HS-5 (cell line): ENCODE measurements at regions not wholly inside any gene's neighbourhood (a gene's known extent, or its start where the extent isn't known, plus 50 kb on each side); places are given as distances from the start of the nearest gene placed in this dataset.
"Not testable (repeated sequence)": the region's sequence is repeated elsewhere in the genome, so short reads cannot be mapped to it uniquely, and the experiment has no call there.

Source experiments
- DNase-seq: peaks from one replicate; pipeline ENCODE4 v3.0.0-alpha.2; 2012; ENCODE audit warnings: low read depth

- DNase-seq, result no peak
These were observed 121.1 kb downstream of the BOD1 start for GRCh38 chr5:173495225-173495904.

- DNase-seq, result no peak
These were observed 122.0 kb downstream of the BOD1 start for GRCh38 chr5:173494446-173494845.

GRCh38 chr5:173493846-173494245 is 122.6 kb downstream of the BOD1 start:
- DNase-seq, result no peak

- no peak for DNase-seq
These were observed 123.4 kb downstream of the BOD1 start for GRCh38 chr5:173493040-173493439.

GRCh38 chr5:173490681-173491080 is 125.8 kb downstream of the BOD1 start:
- no peak for DNase-seq

- no peak for DNase-seq
These were observed 128.3 kb downstream of the BOD1 start for GRCh38 chr5:173488144-173488543.

GRCh38 chr5:173487300-173487699 is 129.2 kb downstream of the BOD1 start:
- DNase-seq, result no peak

DNA sequence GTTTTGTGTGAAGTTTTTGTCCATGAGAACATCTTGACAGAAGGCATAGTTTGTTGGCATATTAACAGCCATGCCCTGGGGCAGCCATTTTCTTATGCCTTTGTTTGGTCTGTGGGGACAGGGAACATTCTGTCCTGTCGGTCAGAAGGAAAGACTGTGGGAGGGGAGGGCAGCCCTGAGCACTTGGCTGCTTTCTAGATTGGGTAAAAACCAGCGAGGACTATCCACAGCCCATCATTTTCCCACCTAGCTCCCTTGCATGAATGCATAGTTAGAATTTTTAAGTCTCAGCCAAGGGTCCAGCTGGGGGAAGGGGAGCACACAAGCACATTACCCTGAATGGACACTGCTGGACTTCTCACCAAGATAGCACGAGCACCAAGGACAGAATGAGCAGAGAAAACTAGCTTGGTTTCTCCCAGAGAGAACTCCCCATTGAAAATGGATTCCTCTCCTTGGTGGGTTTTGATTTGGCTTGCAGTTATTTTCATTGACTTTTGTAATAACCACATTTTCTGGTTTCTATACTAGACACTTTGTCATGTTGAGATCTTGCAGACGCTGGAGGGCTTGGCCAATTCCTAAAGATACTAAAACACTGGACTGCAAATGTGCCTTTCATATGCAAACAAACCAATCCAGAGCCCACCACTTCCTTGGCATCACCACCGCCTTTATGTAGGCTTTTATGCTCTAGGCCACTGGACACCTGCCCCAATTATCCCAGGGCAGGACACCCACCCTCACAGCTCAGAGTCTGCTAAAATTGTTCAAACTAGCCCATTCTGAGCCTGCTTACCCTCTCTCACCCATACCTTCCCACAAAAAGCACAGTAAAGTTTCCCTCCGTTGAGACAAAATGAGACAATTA is 129.9 kb downstream of the BOD1 start:
- DNase-seq, result no peak

- no peak for DNase-seq
These were observed 131.9 kb downstream of the BOD1 start for GRCh38 chr5:173484569-173484968.

DNA sequence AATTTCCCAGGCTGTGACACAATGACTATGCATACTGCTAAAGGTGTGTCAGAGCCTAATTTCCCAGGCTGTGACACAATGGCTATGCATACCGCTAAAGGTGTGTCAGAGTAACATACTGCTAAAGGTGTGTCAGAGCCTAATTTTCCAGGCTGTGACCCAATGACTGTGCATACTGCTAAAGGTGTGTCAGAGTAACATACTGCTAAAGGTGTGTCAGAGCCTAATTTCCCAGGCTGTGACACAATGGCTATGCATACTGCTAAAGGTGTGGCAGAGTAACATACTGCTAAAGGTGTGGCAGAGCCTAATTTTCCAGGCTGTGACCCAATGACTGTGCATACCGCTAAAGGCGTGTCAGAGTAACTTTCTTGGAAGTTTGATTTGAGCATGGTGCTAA is 132.9 kb downstream of the BOD1 start:
- not testable (repeated sequence) for DNase-seq

- no peak for DNase-seq
These were observed 133.3 kb downstream of the BOD1 start for GRCh38 chr5:173483160-173483559.

DNA sequence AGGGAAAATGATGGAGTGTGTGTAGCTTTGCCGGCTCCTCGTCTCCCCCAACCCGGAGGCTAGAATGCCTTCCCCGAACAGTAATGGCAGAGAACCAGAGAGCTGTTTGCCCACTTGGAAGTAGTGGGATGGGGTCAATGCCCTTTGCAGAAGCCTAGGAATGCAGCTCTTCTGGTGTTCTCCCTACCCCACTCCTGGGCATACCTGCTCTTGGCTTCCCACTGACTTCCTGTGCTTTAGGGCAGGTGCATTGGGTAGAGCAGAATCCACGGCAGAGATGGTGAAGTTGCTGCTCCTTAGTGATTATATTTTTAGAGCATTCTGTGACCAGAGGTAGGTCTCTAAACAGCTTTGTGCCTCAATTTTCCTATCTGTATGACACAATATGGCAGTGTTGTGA is 134.6 kb downstream of the BOD1 start:
- DNase-seq, result no peak

GRCh38 chr5:173480896-173481295 is 135.6 kb downstream of the BOD1 start:
- no peak for DNase-seq

- no peak for DNase-seq
These were observed 136.7 kb downstream of the BOD1 start for GRCh38 chr5:173479711-173480110.

DNA sequence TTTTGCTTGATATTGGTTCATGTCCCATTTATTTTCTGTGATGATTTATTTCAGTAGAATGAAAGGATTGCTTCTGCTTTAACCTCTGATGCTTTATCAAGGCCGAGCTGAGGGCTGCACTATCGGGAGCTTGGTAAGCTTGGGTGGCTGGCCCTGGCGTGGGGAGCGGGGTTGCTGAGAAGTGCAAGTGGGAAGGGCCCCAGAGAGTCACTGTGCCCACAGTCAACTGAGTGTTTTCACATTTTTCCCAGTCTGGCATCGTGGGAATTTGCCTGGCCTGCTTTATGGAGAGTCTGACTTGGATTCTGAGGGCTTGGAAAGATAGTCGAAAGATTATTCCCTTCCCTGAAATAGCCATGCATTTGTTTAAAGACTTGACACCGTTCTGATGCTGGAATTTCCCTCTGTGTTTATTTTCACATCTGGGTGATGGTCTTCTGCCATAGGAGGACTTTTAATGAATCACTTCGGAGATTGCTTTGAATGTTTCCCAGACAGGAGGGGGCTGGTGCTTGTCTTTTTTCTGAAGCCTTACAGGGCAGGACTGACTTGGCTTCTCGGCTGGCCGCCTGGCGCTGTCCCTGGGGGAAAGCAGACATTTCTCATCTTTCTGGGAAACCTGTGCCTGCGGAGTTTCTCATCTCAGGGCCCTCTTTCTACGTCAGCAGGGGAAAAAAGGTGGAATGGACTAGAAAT is 139.0 kb downstream of the BOD1 start:
- no peak for DNase-seq

- no peak for DNase-seq
These were observed 140.7 kb downstream of the BOD1 start for GRCh38 chr5:173475780-173476179.

GRCh38 chr5:173474881-173475287 is 141.6 kb downstream of the BOD1 start:
- peak; percentile 85 for DNase-seq

- DNase-seq, result no peak
These were observed 143.2 kb downstream of the BOD1 start for GRCh38 chr5:173473288-173473687.

DNA sequence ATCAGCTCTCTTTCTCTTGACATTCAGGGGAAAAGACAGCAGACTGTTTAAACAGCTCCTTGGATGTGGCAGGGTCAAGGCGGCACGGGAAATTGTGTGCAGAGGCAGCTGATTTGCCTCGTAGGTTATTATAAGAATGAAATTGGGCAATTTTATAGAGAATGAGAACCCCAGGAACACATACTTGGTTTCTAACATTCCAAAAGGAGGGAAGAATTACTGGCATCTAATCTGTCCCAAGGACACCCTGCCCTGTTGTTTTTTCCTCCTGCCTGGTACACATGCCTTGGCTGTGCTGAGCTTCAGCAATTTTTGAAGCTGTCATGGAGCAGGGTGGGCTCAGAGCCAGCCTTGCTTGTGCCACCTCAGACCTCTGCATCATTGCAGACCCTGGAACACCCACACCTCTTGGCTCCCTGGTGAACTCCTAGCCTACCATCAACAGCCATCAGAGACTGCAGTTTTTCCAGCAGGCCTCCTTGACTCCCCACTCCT is 143.6 kb downstream of the BOD1 start:
- no peak for DNase-seq

GRCh38 chr5:173472164-173472563 is 143.9 kb upstream of the STC2 start:
- DNase-seq, result peak; percentile 93

- no peak for DNase-seq
These were observed 140.6 kb upstream of the STC2 start for GRCh38 chr5:173468821-173469251.

- no peak for DNase-seq
These were observed 138.0 kb upstream of the STC2 start for GRCh38 chr5:173466227-173466626.

DNA sequence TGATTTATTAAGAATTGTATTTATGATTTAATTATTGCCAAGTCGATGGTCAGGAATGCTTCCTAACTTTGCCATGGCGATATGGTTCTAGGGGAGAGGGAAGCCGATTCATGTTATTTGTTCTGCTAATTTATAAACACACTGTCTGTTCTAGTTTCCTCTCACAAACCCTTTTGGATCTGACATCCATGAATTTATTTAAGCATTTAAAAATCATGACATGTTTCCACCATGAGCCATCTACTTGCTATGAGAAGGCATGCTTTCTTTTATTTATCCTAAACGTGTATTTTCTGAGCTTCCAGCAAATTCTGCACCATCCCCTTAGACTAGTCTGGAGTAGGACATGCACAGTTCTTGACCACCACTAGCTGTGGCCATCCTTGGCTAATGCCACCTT is 136.6 kb upstream of the STC2 start:
- no peak for DNase-seq
